Prostate gland (tissue), 2 donors: ENCODE measurements at regions not wholly inside any gene's neighbourhood (a gene's known extent, or its start where the extent isn't known, plus 50 kb on each side); places are given as distances from the start of the nearest gene placed in this dataset.

Experiments
- POLR2A ChIP-seq: fragments of 450-650 bp; IDR thresholded peaks from one replicate; pipeline ENCODE4 v1.6.1; 2016; ENCODE audit warnings: antibody characterized with exemption, mild to moderate bottlenecking
- POLR2AphosphoS5 ChIP-seq: sonication (generic); formaldehyde crosslinking; IDR thresholded peaks from one replicate; pipeline ENCODE4 v1.6.1; 2017; ENCODE audit warnings: antibody characterized with exemption
- TF ChIP-seq, protein P1 (sequence below), 4 experiments: fragments of 200-600 bp in 2 of 4; fragments of 450-650 bp in 2 of 4; sonication (generic) in 2 of 4; IDR thresholded peaks; 1 replicate in 3 of 4; 2 replicates in 1 of 4; pipeline ENCODE4 v1.5.1; 2016 to 2019; ENCODE audit warnings: antibody characterized with exemption in 4 of 4, mild to moderate bottlenecking in 2 of 4, moderate library complexity in 2 of 4

DNA sequence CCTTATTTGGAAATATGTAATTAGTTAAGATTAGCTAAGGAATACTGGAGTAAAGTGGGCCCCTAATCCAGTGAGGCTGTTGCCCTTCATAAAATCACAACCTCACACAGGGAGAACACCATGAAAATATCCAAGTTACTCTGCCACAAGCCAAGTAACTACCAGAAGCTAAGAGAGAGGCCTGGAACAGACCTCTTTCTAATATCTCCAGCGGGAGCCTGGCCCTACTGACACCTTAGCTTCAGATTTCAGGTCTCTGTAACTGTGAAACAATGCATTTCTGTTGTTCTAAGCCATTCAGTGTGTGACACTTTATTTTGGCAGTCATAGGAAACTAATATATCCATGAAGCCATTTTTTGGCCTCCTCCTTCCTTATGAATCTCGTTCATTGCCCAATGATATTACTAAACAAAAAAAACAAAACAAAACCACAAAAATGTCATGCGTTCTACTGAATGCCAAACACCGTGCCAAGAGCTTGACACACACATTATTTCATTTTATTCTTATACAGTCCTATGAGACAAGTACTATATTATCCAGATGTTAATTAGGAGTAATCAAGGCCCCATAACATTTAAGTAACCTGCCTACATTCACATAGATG, 699.0 kb downstream of the MAT2B start:
- TF ChIP-seq, protein P1, sequence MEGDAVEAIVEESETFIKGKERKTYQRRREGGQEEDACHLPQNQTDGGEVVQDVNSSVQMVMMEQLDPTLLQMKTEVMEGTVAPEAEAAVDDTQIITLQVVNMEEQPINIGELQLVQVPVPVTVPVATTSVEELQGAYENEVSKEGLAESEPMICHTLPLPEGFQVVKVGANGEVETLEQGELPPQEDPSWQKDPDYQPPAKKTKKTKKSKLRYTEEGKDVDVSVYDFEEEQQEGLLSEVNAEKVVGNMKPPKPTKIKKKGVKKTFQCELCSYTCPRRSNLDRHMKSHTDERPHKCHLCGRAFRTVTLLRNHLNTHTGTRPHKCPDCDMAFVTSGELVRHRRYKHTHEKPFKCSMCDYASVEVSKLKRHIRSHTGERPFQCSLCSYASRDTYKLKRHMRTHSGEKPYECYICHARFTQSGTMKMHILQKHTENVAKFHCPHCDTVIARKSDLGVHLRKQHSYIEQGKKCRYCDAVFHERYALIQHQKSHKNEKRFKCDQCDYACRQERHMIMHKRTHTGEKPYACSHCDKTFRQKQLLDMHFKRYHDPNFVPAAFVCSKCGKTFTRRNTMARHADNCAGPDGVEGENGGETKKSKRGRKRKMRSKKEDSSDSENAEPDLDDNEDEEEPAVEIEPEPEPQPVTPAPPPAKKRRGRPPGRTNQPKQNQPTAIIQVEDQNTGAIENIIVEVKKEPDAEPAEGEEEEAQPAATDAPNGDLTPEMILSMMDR (IDR thresholded peaks at IDR 0.05), result no peak
- TF ChIP-seq POLR2AphosphoS5 (no peak), POLR2A (no peak)
